ENCODE measurements at regions not wholly inside any gene's neighbourhood (a gene's known extent, or its start where the extent isn't known, plus 50 kb on each side); places are given as distances from the start of the nearest gene placed in this dataset.

- Histone ChIP-seq H2AFZ (ENCODE audit: low read depth, low read length) (no peak overlapping the region), H3K4me3 (ENCODE audit: insufficient read depth, low read depth, low read length) (no peak overlapping the region), H3K9me3 (ENCODE audit: insufficient read depth, low read depth, low read length) (no peaks in the 10 kb centered on the region), H3K4me2 (ENCODE audit: low read length) (no peak overlapping the region), H3K4me1 (ENCODE audit: insufficient read depth, low read length) (no peaks in the 10 kb centered on the region), H3K36me3 (ENCODE audit: insufficient read depth, low read length) (no peaks in the 10 kb centered on the region), H3K79me2 (ENCODE audit: insufficient read depth, low read length) (no peaks in the 10 kb centered on the region), H3K27me3 (ENCODE audit: insufficient read depth, low read length) (no peaks in the 10 kb centered on the region), H3K27ac (ENCODE audit: low read depth, low read length) (no peak overlapping the region), H4K20me1 (ENCODE audit: insufficient read depth, low read length) (no peaks in the 10 kb centered on the region), H3K9ac (ENCODE audit: low read length) (no peak overlapping the region)
- FAIRE-seq, result no peak
- no peaks in the 10 kb centered on the region for H3K9me3 Mint-ChIP-seq (ENCODE audit: unreplicated experiment)
- no peaks in the 10 kb centered on the region for H3K36me3 Mint-ChIP-seq (ENCODE audit: low read depth, unreplicated experiment)
- no peak overlapping the region for H3K4me3 Mint-ChIP-seq (ENCODE audit: unreplicated experiment)
- TF ChIP-seq EZH2 (IDR thresholded peaks at IDR 0.05; ENCODE audit: insufficient read depth, low read length), result no peak
- TF ChIP-seq CTCF (IDR thresholded peaks at IDR 0.05; ENCODE audit: insufficient read depth, low read depth, low read length), result no peak
- H3K27me3 Mint-ChIP-seq (ENCODE audit: low read depth, unreplicated experiment), result no peaks in the 10 kb centered on the region
- no peaks in the 10 kb centered on the region for H3K4me1 Mint-ChIP-seq (ENCODE audit: low read depth, unreplicated experiment)
- no peak for DNase-seq (ENCODE audit: low read depth)
- no peak overlapping the region for H3K27ac Mint-ChIP-seq (ENCODE audit: unreplicated experiment)
Measured at GRCh38 chr9:118446943-118447639, 742.9 kb downstream of the TLR4 start.

DNA sequence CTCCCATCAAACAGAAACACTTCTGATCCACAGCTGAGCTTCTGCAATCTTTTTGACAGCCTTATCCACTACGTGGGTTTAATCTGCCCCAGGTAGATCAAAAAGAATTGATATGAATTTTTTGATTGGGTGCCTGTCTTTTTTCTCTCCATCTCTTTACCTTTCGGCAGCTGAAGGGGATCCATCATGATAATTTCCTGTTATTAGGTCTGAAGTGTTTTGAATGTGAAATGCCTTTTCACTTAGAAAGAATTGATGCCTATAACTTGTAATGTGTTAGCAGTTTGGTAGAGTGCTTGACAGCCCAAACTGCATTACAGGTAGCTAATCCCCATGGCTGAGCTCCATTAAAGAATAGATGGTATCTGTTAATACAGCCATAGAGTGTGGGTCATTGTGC is 745.4 kb downstream of the TLR4 start:
- Histone ChIP-seq H3K4me3 (ENCODE audit: insufficient read depth, low read depth, low read length) (no peak overlapping the region), H3K9ac (ENCODE audit: low read length) (no peak overlapping the region), H3K27me3 (ENCODE audit: insufficient read depth, low read length) (no peaks in the 10 kb centered on the region), H4K20me1 (ENCODE audit: insufficient read depth, low read length) (no peaks in the 10 kb centered on the region), H3K27ac (ENCODE audit: low read depth, low read length) (no peak overlapping the region), H3K4me1 (ENCODE audit: insufficient read depth, low read length) (no peaks in the 10 kb centered on the region), H3K4me2 (ENCODE audit: low read length) (no peak overlapping the region), H2AFZ (ENCODE audit: low read depth, low read length) (no peak overlapping the region), H3K9me3 (ENCODE audit: insufficient read depth, low read depth, low read length) (no peaks in the 10 kb centered on the region), H3K79me2 (ENCODE audit: insufficient read depth, low read length) (no peaks in the 10 kb centered on the region), H3K36me3 (ENCODE audit: insufficient read depth, low read length) (no peaks in the 10 kb centered on the region)
- no peaks in the 10 kb centered on the region for H3K4me1 Mint-ChIP-seq (ENCODE audit: low read depth, unreplicated experiment)
- DNase-seq (ENCODE audit: low read depth) (no peak), FAIRE-seq (no peak)
- H3K27me3 Mint-ChIP-seq (ENCODE audit: low read depth, unreplicated experiment), result no peaks in the 10 kb centered on the region
- no peaks in the 10 kb centered on the region for H3K9me3 Mint-ChIP-seq (ENCODE audit: unreplicated experiment)
- H3K36me3 Mint-ChIP-seq (ENCODE audit: low read depth, unreplicated experiment), result no peaks in the 10 kb centered on the region
- H3K4me3 Mint-ChIP-seq (ENCODE audit: unreplicated experiment), result no peak overlapping the region
- TF ChIP-seq EZH2 (IDR thresholded peaks at IDR 0.05; ENCODE audit: insufficient read depth, low read length), result no peak
- no peak overlapping the region for H3K27ac Mint-ChIP-seq (ENCODE audit: unreplicated experiment)

DNA sequence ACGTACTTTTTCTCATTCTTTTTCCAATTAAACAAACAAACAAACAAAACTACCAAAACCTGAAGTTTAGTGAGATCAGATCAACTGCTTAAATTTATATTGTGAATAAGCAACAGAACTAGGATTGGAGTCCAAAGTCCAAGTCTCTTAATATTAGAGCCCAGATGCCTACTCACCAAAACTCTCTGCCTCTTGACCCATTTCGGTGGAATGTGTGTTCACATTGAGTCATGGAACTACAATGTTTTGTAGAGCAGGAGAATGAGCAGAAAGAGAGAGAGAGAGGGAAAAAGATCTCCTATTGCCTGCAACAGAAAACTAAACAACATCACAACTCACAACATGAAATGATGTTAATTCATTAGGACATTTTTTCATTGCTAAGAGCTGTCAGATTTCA is 751.1 kb downstream of the TLR4 start:
- Histone ChIP-seq H4K20me1 (ENCODE audit: insufficient read depth, low read length) (no peaks in the 10 kb centered on the region), H3K27me3 (ENCODE audit: insufficient read depth, low read length) (no peaks in the 10 kb centered on the region), H3K9ac (ENCODE audit: low read length) (no peak overlapping the region), H3K9me3 (ENCODE audit: insufficient read depth, low read depth, low read length) (no peaks in the 10 kb centered on the region), H3K4me1 (ENCODE audit: insufficient read depth, low read length) (no peaks in the 10 kb centered on the region), H3K79me2 (ENCODE audit: insufficient read depth, low read length) (no peaks in the 10 kb centered on the region), H3K4me3 (ENCODE audit: insufficient read depth, low read depth, low read length) (no peak overlapping the region), H3K4me2 (ENCODE audit: low read length) (no peak overlapping the region), H3K27ac (ENCODE audit: low read depth, low read length) (no peak overlapping the region), H3K36me3 (ENCODE audit: insufficient read depth, low read length) (no peaks in the 10 kb centered on the region), H2AFZ (ENCODE audit: low read depth, low read length) (no peak overlapping the region)
- Mint-ChIP-seq H3K36me3 (ENCODE audit: low read depth, unreplicated experiment) (no peaks in the 10 kb centered on the region), H3K4me3 (ENCODE audit: unreplicated experiment) (no peak overlapping the region), H3K27me3 (ENCODE audit: low read depth, unreplicated experiment) (no peaks in the 10 kb centered on the region), H3K4me1 (ENCODE audit: low read depth, unreplicated experiment) (no peaks in the 10 kb centered on the region), H3K9me3 (ENCODE audit: unreplicated experiment) (no peaks in the 10 kb centered on the region), H3K27ac (ENCODE audit: unreplicated experiment) (no peak overlapping the region)
- TF ChIP-seq CTCF (IDR thresholded peaks at IDR 0.05; ENCODE audit: insufficient read depth, low read depth, low read length), result no peak
- no peak for TF ChIP-seq EZH2 (IDR thresholded peaks at IDR 0.05; ENCODE audit: insufficient read depth, low read length)
- DNase-seq (ENCODE audit: low read depth), result no peak
- no peak for FAIRE-seq

Measured in astrocyte (in vitro differentiated cells and primary cell).